SU-DHL-6 (cell line): ENCODE measurements at regions not wholly inside any gene's neighbourhood (a gene's known extent, or its start where the extent isn't known, plus 50 kb on each side); places are given as distances from the start of the nearest gene placed in this dataset.

Source experiments
- CTCF ChIP-seq: fragments of 200-600 bp; sonication (generic); IDR thresholded peaks from one replicate; pipeline ENCODE4 v1.5.1; 2017; ENCODE audit warnings: antibody characterized with exemption, mild to moderate bottlenecking, low read length, moderate library complexity; ENCODE audit not compliant: insufficient read depth, poor library complexity, severe bottlenecking
- EZH2phosphoT487 ChIP-seq: fragments of 200-600 bp; sonication (generic), shearing (Covaris generic); conservative IDR thresholded peaks from 2 replicates; pipeline ENCODE4 v1.6.1; 2018; ENCODE audit warnings: mild to moderate bottlenecking, antibody characterized with exemption, low read length, moderate library complexity, mixed read lengths

DNA sequence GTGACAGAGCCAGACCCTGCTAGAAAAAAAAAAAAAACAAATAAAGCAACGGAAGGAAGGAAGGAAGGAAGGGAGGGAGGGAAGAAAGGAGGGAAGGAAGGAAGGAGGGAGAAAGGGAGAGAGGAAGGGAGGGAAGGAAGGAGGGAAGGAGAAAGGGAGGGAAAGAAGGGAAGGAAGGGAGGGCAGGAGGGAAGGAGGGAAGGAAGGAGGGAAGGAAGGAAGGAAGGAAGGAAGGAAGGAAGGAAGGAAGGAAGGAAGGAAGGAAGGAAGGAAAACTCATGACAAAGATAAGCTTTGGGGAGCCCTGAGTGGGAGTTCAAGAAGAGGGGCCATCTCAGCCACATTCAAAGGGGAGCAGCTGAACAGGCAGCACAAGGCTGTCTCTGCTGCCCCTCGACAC, 124.7 kb upstream of the MGMT start:
- TF ChIP-seq CTCF (no peak), EZH2phosphoT487 (no peak)
